SK-N-SH (cell line): ENCODE measurements at regions not wholly inside any gene's neighbourhood (a gene's known extent, or its start where the extent isn't known, plus 50 kb on each side); places are given as distances from the start of the nearest gene placed in this dataset.

Source experiments
- CTCF ChIA-PET: fragments of 300-600, 350-600 bp; formaldehyde crosslinking; extraction: SDS; loops from one replicate; lab custom pipeline; 2021; lab: Yijun Ruan, JAX
- POLR2A ChIA-PET: fragments of 350-600 bp; sonication (Branson Sonifier 250); formaldehyde crosslinking; extraction: SDS; loops from one replicate; lab custom pipeline; 2020; ENCODE audit warnings: antibody characterized with exemption, inconsistent platforms; lab: Yijun Ruan, JAX
- DNase-seq: peaks from one replicate; pipeline ENCODE4 v3.0.0; 2012
- H2AFZ ChIP-seq: fragments of 200-600 bp; sonication (generic); 2 replicates; pipeline ENCODE4 v1.8.1; 2016; ENCODE audit warnings: antibody characterized with exemption, mild to moderate bottlenecking, low read depth
- H3F3A ChIP-seq: fragments of 200-600 bp; sonication (generic); replicated peaks from 2 replicates; pipeline ENCODE3; 2016; ENCODE audit warnings: antibody characterized with exemption, mild to moderate bottlenecking; ENCODE audit not compliant: insufficient read depth
- H3K27ac ChIP-seq, 2 experiments: fragments of 200-500 bp in 1 of 2; fragments of 200-600 bp in 1 of 2; sonication (Bioruptor generic) in 1 of 2; sonication (generic), shearing (Covaris generic) in 1 of 2; 2 replicates each; pipeline versions ENCODE4 v1.5.1 to v1.6.1; 2014 to 2016; ENCODE audit warnings: low read depth in 2 of 2, inconsistent platforms in 1 of 2, low read length in 1 of 2, mild to moderate bottlenecking in 1 of 2, mixed read lengths in 1 of 2
- H3K27me3 ChIP-seq: fragments of 200-600 bp; sonication (generic), shearing (Covaris generic); 2 replicates; pipeline ENCODE4 v1.6.1; 2016; ENCODE audit warnings: mixed run types; ENCODE audit not compliant: insufficient read depth
- H3K36me3 ChIP-seq, 2 experiments: fragments of 200-500 bp in 1 of 2; fragments of 200-600 bp in 1 of 2; sonication (Bioruptor generic) in 1 of 2; sonication (generic) in 1 of 2; replicated peaks in 1 of 2; 2 replicates each; pipeline versions ENCODE3 to v1.5.1; 2014 to 2016; ENCODE audit warnings: low read length in 1 of 2, mild to moderate bottlenecking in 1 of 2; ENCODE audit not compliant: insufficient read depth in 2 of 2, control insufficient read depth in 1 of 2
- H3K4me1 ChIP-seq, 2 experiments: fragments of 200-500 bp in 1 of 2; fragments of 200-600 bp in 1 of 2; sonication (Bioruptor generic) in 1 of 2; sonication (generic), shearing (Covaris generic) in 1 of 2; 2 replicates each; pipeline versions ENCODE4 v1.5.1 to v1.6.1; 2014 to 2016; ENCODE audit warnings: low read depth in 1 of 2, low read length in 1 of 2, mixed run types in 1 of 2; ENCODE audit not compliant: insufficient read depth in 2 of 2, control insufficient read depth in 1 of 2
- H3K4me2 ChIP-seq: fragments of 200-600 bp; sonication (generic), shearing (Covaris generic); 2 replicates; pipeline ENCODE4 v1.6.1; 2017; ENCODE audit warnings: mixed run types
- H3K4me3 ChIP-seq, 2 experiments: fragments of 200-500 bp in 1 of 2; fragments of 200-600 bp in 1 of 2; sonication (Bioruptor generic) in 1 of 2; sonication (generic), shearing (Covaris generic) in 1 of 2; 2 replicates each; pipeline versions ENCODE4 v1.5.1 to v1.8.1; 2014 to 2016; ENCODE audit warnings: low read depth in 2 of 2, inconsistent platforms in 1 of 2, low read length in 1 of 2, mild to moderate bottlenecking in 1 of 2, mixed read lengths in 1 of 2, moderate library complexity in 1 of 2
- H3K79me2 ChIP-seq: fragments of 200-600 bp; sonication (generic); 2 replicates; pipeline ENCODE4 v1.8.1; 2017; ENCODE audit warnings: mild to moderate bottlenecking; ENCODE audit not compliant: insufficient read depth
- H3K9ac ChIP-seq: fragments of 200-600 bp; sonication (generic); 2 replicates; pipeline ENCODE4 v1.6.1; 2017; ENCODE audit warnings: mixed run types
- H3K9me2 ChIP-seq: fragments of 200-600 bp; sonication (generic); 2 replicates; pipeline ENCODE4 v1.6.1; 2017; ENCODE audit warnings: mixed run types
- H3K9me3 ChIP-seq: fragments of 200-600 bp; sonication (generic); 2 replicates; pipeline ENCODE4 v1.6.1; 2017; ENCODE audit warnings: mixed run types, mild to moderate bottlenecking, moderate library complexity
- H4K20me1 ChIP-seq: fragments of 200-600 bp; sonication (generic); 2 replicates; pipeline ENCODE4 v1.6.1; 2017; ENCODE audit warnings: mild to moderate bottlenecking, mixed run types; ENCODE audit not compliant: insufficient read depth
- EP300 ChIP-seq, 2 experiments: IDR thresholded peaks; 2 replicates each; pipeline versions ENCODE4 v1.4.0 to v1.6.1; 2012; ENCODE audit warnings: borderline replicate concordance in 1 of 2, low read depth in 1 of 2, low read length in 1 of 2
- EZH2phosphoT487 ChIP-seq: fragments of 200-600 bp; sonication (generic); IDR thresholded peaks from 2 replicates; pipeline ENCODE4 v1.6.1; 2017; ENCODE audit warnings: low read depth, mixed run types, mild to moderate bottlenecking, antibody characterized with exemption, moderate library complexity, borderline replicate concordance
- FOXJ3 ChIP-seq: sonication (generic); formaldehyde crosslinking; IDR thresholded peaks from 2 replicates; pipeline ENCODE4 v1.5.1; 2020; ENCODE audit warnings: mild to moderate bottlenecking, missing genetic modification reagents
- FOXM1 ChIP-seq: IDR thresholded peaks from 2 replicates; pipeline ENCODE4 v1.4.0; 2012; ENCODE audit warnings: low read depth, mild to moderate bottlenecking
- JUND ChIP-seq: IDR thresholded peaks from 2 replicates; pipeline ENCODE4 v1.4.0; 2012
- NFIC ChIP-seq: IDR thresholded peaks from 2 replicates; pipeline ENCODE4 v1.4.0; 2012; ENCODE audit warnings: borderline replicate concordance
- RAD21 ChIP-seq: IDR thresholded peaks from 2 replicates; pipeline ENCODE4 v1.6.1; 2012; ENCODE audit warnings: mild to moderate bottlenecking, low read length
- RXRA ChIP-seq: IDR thresholded peaks from 2 replicates; pipeline ENCODE4 v1.4.0; 2012; ENCODE audit warnings: low read depth, mild to moderate bottlenecking, borderline replicate concordance
- SIN3A ChIP-seq: IDR thresholded peaks from 2 replicates; pipeline ENCODE4 v1.6.1; 2012; ENCODE audit warnings: low read depth, mild to moderate bottlenecking, low read length, moderate library complexity, borderline replicate concordance
- SMC3 ChIP-seq: IDR thresholded peaks from 2 replicates; pipeline ENCODE4 v1.6.1; 2012; ENCODE audit warnings: low read depth, low read length, improper control_type of control experiment
- TAF1 ChIP-seq: IDR thresholded peaks from 2 replicates; pipeline ENCODE4 v1.6.1; 2012; ENCODE audit warnings: low read depth, mild to moderate bottlenecking, low read length, moderate library complexity, borderline replicate concordance
- TCF12 ChIP-seq: IDR thresholded peaks from 2 replicates; pipeline ENCODE4 v1.4.0; 2012
- YY1 ChIP-seq: IDR thresholded peaks from 2 replicates; pipeline ENCODE4 v1.4.0; 2012; ENCODE audit warnings: low read depth, mild to moderate bottlenecking
- WGBS: methylation state at CpG from one replicate; pipeline ENCODE4 v1.1.6; 2017; ENCODE audit warnings: low lambda C conversion rate; 5-methylcytosine and 5-hydroxymethylcytosine counted together
- TF ChIP-seq, protein P1 (sequence below): IDR thresholded peaks from 2 replicates; pipeline ENCODE4; 2012
- TF ChIP-seq, protein P2 (sequence below): fragments of 200-600 bp; sonication (generic); IDR thresholded peaks from 2 replicates; pipeline ENCODE4 v1.6.1; 2017; ENCODE audit warnings: antibody characterized with exemption, mild to moderate bottlenecking, moderate library complexity
- TF ChIP-seq, protein P3 (sequence below): IDR thresholded peaks from 2 replicates; pipeline ENCODE4 v1.4.0; 2012; ENCODE audit warnings: low read depth, borderline replicate concordance
- TF ChIP-seq, protein P4 (sequence below): fragments of 150-350 bp; IDR thresholded peaks from 2 replicates; pipeline ENCODE4 v1.6.1; 2017; ENCODE audit warnings: antibody characterized with exemption, low read length, low read depth, borderline replicate concordance
- TF ChIP-seq, protein P5 (sequence below): fragments of 150-350 bp; IDR thresholded peaks from 2 replicates; pipeline ENCODE4 v1.6.1; 2016; ENCODE audit warnings: mild to moderate bottlenecking, low read depth, low read length

DNA sequence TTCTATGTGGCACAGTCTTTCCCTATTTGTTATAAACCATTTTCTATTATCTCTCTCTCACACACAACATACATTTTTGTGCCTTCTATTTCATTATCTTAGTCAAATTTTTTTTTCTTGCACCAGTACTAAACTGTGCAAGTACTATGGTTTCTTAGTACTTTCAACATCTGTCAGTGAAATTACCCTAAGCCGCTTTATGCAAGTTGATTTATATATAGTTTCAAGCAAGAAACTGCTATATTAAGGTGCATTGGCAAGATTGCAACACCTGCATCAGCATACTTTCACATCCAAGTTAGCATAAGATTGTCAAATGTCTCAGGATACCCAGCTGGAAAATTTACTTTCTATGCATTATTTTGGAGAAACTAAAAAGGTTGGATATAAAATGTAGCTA, 180.2 kb upstream of the FSTL5 start:
- TF ChIP-seq YY1 (no peak), SMC3 (no peak), TCF12 (no peak), NFIC (no peak), TAF1 (no peak)
- TF ChIP-seq, protein P1, sequence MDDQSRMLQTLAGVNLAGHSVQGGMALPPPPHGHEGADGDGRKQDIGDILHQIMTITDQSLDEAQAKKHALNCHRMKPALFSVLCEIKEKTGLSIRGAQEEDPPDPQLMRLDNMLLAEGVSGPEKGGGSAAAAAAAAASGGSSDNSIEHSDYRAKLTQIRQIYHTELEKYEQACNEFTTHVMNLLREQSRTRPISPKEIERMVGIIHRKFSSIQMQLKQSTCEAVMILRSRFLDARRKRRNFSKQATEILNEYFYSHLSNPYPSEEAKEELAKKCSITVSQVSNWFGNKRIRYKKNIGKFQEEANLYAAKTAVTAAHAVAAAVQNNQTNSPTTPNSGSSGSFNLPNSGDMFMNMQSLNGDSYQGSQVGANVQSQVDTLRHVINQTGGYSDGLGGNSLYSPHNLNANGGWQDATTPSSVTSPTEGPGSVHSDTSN = no peak
- TF ChIP-seq, protein P2, sequence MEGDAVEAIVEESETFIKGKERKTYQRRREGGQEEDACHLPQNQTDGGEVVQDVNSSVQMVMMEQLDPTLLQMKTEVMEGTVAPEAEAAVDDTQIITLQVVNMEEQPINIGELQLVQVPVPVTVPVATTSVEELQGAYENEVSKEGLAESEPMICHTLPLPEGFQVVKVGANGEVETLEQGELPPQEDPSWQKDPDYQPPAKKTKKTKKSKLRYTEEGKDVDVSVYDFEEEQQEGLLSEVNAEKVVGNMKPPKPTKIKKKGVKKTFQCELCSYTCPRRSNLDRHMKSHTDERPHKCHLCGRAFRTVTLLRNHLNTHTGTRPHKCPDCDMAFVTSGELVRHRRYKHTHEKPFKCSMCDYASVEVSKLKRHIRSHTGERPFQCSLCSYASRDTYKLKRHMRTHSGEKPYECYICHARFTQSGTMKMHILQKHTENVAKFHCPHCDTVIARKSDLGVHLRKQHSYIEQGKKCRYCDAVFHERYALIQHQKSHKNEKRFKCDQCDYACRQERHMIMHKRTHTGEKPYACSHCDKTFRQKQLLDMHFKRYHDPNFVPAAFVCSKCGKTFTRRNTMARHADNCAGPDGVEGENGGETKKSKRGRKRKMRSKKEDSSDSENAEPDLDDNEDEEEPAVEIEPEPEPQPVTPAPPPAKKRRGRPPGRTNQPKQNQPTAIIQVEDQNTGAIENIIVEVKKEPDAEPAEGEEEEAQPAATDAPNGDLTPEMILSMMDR = no peak
- POLR2A ChIA-PET = no interaction called here
- H2AFZ ChIP-seq = no peak overlapping the region

DNA sequence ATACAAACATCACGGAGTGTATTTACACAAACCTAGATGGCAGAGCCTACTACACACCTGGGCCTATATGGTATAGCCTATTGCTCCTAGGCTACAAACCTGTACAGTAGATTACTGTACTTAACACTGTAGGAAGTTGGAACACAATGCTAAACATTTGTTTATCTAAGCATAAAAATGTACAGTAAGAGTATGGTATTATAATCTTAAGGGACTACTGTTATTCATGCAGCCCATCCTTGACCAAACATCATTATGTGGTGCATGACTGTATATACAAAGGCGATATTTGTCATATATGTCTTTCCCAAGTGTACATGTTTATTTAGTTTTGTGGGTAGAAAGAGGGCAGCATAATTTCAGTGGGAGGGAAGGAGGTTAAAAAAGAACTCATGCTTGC, 177.7 kb upstream of the FSTL5 start:
- no peaks in the 10 kb centered on the region for H3K79me2 ChIP-seq
- H3K4me2 ChIP-seq = no peak overlapping the region
- ChIA-PET POLR2A (no interaction called here), CTCF (no interaction called here)
- no peaks in the 10 kb centered on the region for H3K9me2 ChIP-seq
- no peak overlapping the region for H3K27ac ChIP-seq
- no peaks in the 10 kb centered on the region for H4K20me1 ChIP-seq
- no peaks in the 10 kb centered on the region for H3K36me3 ChIP-seq
- H3K9me3 ChIP-seq = no peaks in the 10 kb centered on the region
- H2AFZ ChIP-seq = no peak overlapping the region
- WGBS = 20% methylated on average over 2 of the region's 2 CpGs
- no peaks in the 10 kb centered on the region for H3F3A ChIP-seq
- no peak overlapping the region for H3K9ac ChIP-seq
- no peaks in the 10 kb centered on the region for H3K4me1 ChIP-seq
- DNase-seq = no peak
- no peaks in the 10 kb centered on the region for H3K27me3 ChIP-seq
- no peak overlapping the region for H3K4me3 ChIP-seq
- TF ChIP-seq, protein P3, sequence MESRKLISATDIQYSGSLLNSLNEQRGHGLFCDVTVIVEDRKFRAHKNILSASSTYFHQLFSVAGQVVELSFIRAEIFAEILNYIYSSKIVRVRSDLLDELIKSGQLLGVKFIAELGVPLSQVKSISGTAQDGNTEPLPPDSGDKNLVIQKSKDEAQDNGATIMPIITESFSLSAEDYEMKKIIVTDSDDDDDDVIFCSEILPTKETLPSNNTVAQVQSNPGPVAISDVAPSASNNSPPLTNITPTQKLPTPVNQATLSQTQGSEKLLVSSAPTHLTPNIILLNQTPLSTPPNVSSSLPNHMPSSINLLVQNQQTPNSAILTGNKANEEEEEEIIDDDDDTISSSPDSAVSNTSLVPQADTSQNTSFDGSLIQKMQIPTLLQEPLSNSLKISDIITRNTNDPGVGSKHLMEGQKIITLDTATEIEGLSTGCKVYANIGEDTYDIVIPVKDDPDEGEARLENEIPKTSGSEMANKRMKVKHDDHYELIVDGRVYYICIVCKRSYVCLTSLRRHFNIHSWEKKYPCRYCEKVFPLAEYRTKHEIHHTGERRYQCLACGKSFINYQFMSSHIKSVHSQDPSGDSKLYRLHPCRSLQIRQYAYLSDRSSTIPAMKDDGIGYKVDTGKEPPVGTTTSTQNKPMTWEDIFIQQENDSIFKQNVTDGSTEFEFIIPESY = no peak
- TF ChIP-seq EZH2phosphoT487 (no peak), FOXM1 (no peak), JUND (no peak), RAD21 (no peak), EP300 (IDR thresholded peaks at IDR 0.05; ENCODE audit: borderline replicate concordance in 1 of 2, low read depth in 1 of 2, low read length in 1 of 2) (no peak), SIN3A (no peak), TAF1 (no peak), RXRA (no peak), FOXJ3 (CRISPR knock-in tag) (no peak)
- TF ChIP-seq, protein P4, sequence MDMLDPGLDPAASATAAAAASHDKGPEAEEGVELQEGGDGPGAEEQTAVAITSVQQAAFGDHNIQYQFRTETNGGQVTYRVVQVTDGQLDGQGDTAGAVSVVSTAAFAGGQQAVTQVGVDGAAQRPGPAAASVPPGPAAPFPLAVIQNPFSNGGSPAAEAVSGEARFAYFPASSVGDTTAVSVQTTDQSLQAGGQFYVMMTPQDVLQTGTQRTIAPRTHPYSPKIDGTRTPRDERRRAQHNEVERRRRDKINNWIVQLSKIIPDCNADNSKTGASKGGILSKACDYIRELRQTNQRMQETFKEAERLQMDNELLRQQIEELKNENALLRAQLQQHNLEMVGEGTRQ = no peak
- TF ChIP-seq, protein P2 = no peak
- TF ChIP-seq, protein P5, sequence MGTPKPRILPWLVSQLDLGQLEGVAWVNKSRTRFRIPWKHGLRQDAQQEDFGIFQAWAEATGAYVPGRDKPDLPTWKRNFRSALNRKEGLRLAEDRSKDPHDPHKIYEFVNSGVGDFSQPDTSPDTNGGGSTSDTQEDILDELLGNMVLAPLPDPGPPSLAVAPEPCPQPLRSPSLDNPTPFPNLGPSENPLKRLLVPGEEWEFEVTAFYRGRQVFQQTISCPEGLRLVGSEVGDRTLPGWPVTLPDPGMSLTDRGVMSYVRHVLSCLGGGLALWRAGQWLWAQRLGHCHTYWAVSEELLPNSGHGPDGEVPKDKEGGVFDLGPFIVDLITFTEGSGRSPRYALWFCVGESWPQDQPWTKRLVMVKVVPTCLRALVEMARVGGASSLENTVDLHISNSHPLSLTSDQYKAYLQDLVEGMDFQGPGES = no peak

More for the DNA sequence above, 180.2 kb upstream of the FSTL5 start:
- H3K4me1 ChIP-seq = peaks cover 0 to 2% of the 10 kb centered on the region in 2 experiments; a peak in 1 of 4 replicates
- no peak for DNase-seq
- no peaks in the 10 kb centered on the region for H3K9me3 ChIP-seq
- H3K79me2 ChIP-seq = no peaks in the 10 kb centered on the region
- H3K27me3 ChIP-seq = no peaks in the 10 kb centered on the region
- H3K27ac ChIP-seq = no peak overlapping the region
- H3K9ac ChIP-seq = no peak overlapping the region
- no peaks in the 10 kb centered on the region for H3K9me2 ChIP-seq
- no peaks in the 10 kb centered on the region for H4K20me1 ChIP-seq
- no peak overlapping the region for H3K4me2 ChIP-seq
- H3F3A ChIP-seq = no peaks in the 10 kb centered on the region
- no peaks in the 10 kb centered on the region for H3K36me3 ChIP-seq
- H3K4me3 ChIP-seq = no peak overlapping the region
- 39% methylated on average over 1 of the region's 1 CpG for WGBS
- CTCF ChIA-PET = no interaction called here
